HepG2 (cell line): ENCODE measurements at regions not wholly inside any gene's neighbourhood (a gene's known extent, or its start where the extent isn't known, plus 50 kb on each side); places are given as distances from the start of the nearest gene placed in this dataset.

Experiments
- ATF1 ChIP-seq: IDR thresholded peaks from 2 replicates; pipeline ENCODE4 v1.6.1; 2016; ENCODE audit warnings: mild to moderate bottlenecking, control low read depth
- FOXK2 ChIP-seq: fragments of 450-650 bp; IDR thresholded peaks from 2 replicates; pipeline ENCODE4 v1.6.1; 2016
- FOXM1 ChIP-seq: sonication (generic); formaldehyde crosslinking; IDR thresholded peaks from 2 replicates; pipeline ENCODE4 v1.5.0; 2020; ENCODE audit warnings: missing genetic modification reagents
- ZNF101 ChIP-seq: sonication (generic); formaldehyde crosslinking; IDR thresholded peaks from 2 replicates; pipeline ENCODE4 v1.4.0; 2020; ENCODE audit warnings: mild to moderate bottlenecking, low read depth, missing genetic modification reagents, borderline replicate concordance
- ZNF251 ChIP-seq: sonication (generic); formaldehyde crosslinking; IDR thresholded peaks from 2 replicates; pipeline ENCODE4 v1.9.0; 2021; ENCODE audit warnings: mild to moderate bottlenecking, missing genetic modification reagents
- ZNF274 ChIP-seq: sonication (generic); formaldehyde crosslinking; IDR thresholded peaks from 2 replicates; pipeline ENCODE4 v1.5.1; 2020; ENCODE audit warnings: mild to moderate bottlenecking, missing genetic modification reagents
- ZNF891 ChIP-seq: sonication (generic); formaldehyde crosslinking; IDR thresholded peaks from 2 replicates; pipeline ENCODE4 v1.5.0; 2020; ENCODE audit warnings: mild to moderate bottlenecking, missing genetic modification reagents

GRCh38 chr19:46963093-46963734, 56.4 kb upstream of the NPAS1 start:
- TF ChIP-seq FOXK2 (no peak), ZNF891 (CRISPR knock-in tag) (no peak), ATF1 (CRISPR knock-in tag) (no peak), ZNF251 (CRISPR knock-in tag) (no peak), ZNF274 (CRISPR knock-in tag) (no peak), ZNF101 (CRISPR knock-in tag) (no peak), FOXM1 (no peak)
